Head of caudate nucleus (tissue), 42 donors: ENCODE measurements at regions not wholly inside any gene's neighbourhood (a gene's known extent, or its start where the extent isn't known, plus 50 kb on each side); places are given as distances from the start of the nearest gene placed in this dataset.

Source experiments
- DNase-seq, 42 donors: peaks; one replicate each; pipeline versions ENCODE4 v3.0.0 to v3.0.0-alpha.2; 2020 to 2021; ENCODE audit warnings: mixed read lengths in 7 of 42
- intact Hi-C: fragments of 100-400 bp; cut with DNase I; formaldehyde crosslinking; loops from one replicate; pipeline ENCODE4 v1.15.0; 2022

- intact Hi-C loops = no loop called here
- DNase-seq = no peak
Measured at GRCh38 chr6:145208474-145208873, 526.8 kb downstream of the EPM2A start.

GRCh38 chr6:145209272-145209671 is 526.0 kb downstream of the EPM2A start:
- no peak for DNase-seq
- intact Hi-C loops = no loop called here

- intact Hi-C loops = no loop called here
- DNase-seq = no peak
Measured at GRCh38 chr6:145212813-145213212, 522.5 kb downstream of the EPM2A start.

- intact Hi-C loops = no loop called here
Measured at GRCh38 chr6:145213614-145214013, 521.7 kb downstream of the EPM2A start.

DNA sequence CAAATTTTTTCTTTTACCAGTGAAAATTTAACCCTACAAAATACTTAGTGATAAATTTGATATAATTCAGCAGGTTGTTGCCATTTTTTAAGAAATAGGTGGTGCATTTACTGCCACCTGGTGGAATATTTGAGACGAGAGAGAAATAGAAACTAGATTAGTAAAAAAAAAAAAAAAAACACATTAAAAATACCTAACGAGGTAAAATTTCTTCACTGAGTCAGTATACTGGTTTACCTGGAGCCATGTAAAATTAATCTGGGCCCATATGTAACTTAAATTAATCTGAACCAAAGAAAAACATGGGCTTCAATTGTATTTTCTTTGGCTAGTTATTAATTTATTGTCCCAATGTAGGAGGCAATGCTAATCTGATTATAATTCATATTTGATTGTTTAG is 520.8 kb downstream of the EPM2A start:
- peak in 9 of 42 donors; percentile 5 to 50 (median 15) for DNase-seq
- intact Hi-C loops = no loop called here

More at GRCh38 chr6:145213614-145214013, 521.7 kb downstream of the EPM2A start:
- DNase-seq = no peak

- no peak for DNase-seq
- intact Hi-C loops = no loop called here
Measured at GRCh38 chr6:145224450-145224849, 510.9 kb downstream of the EPM2A start.

GRCh38 chr6:145225500-145225899 is 509.8 kb downstream of the EPM2A start:
- no peak for DNase-seq
- intact Hi-C loops = no loop called here

- intact Hi-C loops = no loop called here
- DNase-seq = no peak
Measured at GRCh38 chr6:145227593-145227992, 507.7 kb downstream of the EPM2A start.

DNA sequence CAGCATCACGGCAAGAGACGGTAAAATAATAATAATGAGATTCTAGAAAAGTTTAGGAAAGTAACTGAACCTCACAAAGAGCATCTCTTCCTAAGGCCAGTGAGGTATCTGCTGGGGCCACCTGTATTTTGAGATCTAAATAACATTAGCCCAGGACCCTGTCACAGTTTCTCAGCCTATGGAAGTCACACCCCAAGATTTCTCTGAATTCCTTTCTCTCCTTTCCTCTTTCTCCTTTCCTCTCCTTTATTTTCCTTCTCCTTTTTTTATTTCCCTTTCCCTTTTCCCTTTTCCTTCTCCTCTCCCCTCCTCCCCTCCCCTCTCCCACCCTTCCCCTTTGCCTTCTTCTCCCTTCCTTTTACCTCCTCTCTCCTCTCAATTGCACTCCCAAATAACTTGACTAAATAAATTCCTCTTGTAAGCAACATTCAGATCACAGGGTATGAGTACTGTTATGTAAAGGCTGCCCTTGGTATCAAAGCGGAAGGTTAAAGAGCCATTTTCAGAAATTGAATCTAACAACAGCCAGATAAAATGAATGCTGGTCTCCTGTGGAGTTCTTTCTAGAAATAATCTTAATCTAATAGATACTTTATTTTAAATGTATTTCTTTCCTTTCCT is 506.2 kb downstream of the EPM2A start:
- intact Hi-C loops = no loop called here

DNA sequence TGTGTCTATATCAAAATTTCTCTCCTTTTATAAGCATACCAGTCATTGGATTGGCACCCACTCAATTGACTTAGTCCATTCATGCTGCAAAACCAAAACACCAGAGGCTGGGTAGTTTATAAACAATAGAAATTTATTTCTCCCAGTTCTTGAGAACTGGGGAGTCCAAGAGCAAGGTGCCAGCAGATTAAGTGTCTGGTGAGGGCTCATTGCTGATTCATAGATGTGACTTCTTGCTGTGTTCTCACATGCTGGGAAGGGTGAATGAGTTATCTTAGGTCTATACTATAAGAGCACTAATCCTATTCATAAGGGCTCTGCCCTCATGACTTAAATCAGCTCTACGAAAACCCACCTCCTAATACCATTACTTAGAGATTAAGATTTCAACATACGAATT is 501.4 kb downstream of the EPM2A start:
- intact Hi-C loops = no loop called here
- DNase-seq = no peak

More for the DNA sequence above, 506.2 kb downstream of the EPM2A start:
- no peak for DNase-seq

DNA sequence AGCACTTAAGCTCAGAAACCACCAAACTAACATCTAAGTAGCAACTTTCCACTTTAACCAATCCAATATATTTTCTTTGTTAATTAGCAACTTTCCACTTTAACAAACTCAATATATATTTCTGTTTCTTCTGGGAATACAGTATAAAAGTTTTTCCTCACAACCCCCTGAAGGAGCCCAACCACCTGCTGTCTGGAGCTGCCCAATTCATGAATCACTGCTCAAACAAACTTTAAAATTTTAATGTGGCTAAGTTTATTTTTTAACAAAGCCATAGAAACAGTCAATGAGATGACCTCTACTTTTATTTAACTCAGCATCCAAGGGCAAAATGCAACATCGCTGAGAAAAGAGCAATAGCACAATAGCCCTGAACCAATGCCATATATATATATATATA is 500.1 kb downstream of the EPM2A start:
- no peak for DNase-seq
- intact Hi-C loops = no loop called here

GRCh38 chr6:145238787-145239186 is 496.5 kb downstream of the EPM2A start:
- no peak for DNase-seq
- intact Hi-C loops = no loop called here

- intact Hi-C loops = no loop called here
- no peak for DNase-seq
Measured at GRCh38 chr6:145241039-145241438, 494.3 kb downstream of the EPM2A start.

- no peak for DNase-seq
- intact Hi-C loops = no loop called here
Measured at GRCh38 chr6:145241721-145242120, 493.6 kb downstream of the EPM2A start.

DNA sequence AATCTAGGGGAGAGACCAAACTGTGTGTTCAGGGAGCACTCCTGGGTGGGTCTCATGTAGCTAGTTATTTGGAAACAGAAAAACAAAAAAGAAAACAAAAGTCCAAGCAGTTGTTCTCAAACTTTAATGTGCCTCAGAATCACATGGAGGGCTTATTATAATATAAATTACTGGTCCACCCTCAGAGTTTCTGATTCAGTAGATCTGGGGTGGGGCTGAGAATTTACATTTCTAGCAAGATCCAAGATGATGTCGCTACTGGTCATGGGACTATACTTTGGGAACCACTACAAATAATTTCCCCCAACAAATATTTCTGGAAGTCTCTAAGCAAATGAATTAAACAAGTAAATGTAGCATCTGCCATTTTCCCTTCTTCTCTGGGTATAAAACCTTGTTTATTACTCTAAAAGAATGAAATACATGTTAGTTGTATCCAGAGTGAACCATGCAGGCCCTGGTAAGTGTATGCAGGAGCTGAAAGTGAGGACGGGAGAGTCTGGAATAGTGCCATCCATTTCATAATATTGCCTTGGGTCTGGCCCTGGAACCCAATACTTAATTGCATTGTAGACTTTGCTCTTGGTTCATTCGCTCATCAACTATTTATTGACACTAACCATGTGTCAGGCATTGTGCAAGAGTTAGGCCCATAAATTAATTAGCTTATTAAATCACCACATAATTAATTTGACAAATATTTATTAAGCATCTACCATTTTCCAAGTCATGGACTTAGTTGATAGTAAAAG is 490.8 kb downstream of the EPM2A start:
- intact Hi-C loops = no loop called here
- DNase-seq = no peak

- no peak for DNase-seq
- intact Hi-C loops = no loop called here
Measured at GRCh38 chr6:145245119-145245518, 490.2 kb downstream of the EPM2A start.

- intact Hi-C loops = no loop called here
- DNase-seq = peak in 1 of 42 donors; percentile 3
Measured at GRCh38 chr6:145247692-145248419, 487.5 kb downstream of the EPM2A start.

- intact Hi-C loops = no loop called here
- DNase-seq = no peak
Measured at GRCh38 chr6:145250436-145250835, 484.9 kb downstream of the EPM2A start.

- intact Hi-C loops = no loop called here
Measured at GRCh38 chr6:145252737-145253136, 482.6 kb downstream of the EPM2A start.

DNA sequence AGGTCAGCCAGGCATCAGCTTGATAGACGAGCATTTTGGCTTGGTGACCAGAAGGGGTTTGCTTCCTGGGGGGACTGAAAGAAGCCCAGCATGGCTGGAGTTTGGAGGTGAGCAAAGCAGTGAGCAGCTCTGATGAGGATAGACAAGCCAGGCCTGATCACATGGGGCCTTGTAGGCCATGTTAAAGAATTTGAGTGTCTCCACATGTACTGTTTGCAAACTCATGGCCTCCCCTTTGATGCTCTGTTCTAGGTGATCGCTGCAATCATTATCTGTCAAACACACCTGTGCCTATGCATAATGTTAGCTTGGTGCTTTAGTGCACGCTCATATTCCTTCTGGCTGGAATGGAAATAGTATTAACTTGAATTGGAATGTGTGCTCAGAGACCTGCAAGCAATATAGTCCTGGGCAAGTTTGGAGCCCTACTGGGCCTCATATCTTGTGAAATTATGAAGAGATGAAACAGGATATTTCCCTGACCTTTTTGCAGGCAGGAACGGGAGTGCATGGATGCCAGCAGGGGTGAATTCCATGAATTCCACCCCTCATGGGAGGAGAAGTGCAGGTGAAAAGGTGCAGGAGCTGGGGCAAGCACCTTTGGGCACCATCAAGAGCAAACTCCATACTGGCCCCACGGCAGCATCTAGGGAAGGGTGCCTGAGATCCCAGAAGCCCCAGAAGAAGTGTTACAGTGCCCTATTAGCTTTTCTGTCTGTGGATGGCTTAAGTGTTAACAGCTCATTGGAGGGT is 480.5 kb downstream of the EPM2A start:
- intact Hi-C loops = no loop called here
- no peak for DNase-seq

More at GRCh38 chr6:145252737-145253136, 482.6 kb downstream of the EPM2A start:
- no peak for DNase-seq
